Mesodermal cell (in vitro differentiated cells): ENCODE measurements at regions not wholly inside any gene's neighbourhood (a gene's known extent, or its start where the extent isn't known, plus 50 kb on each side); places are given as distances from the start of the nearest gene placed in this dataset.

Experiments
- H3K27ac ChIP-seq: 2 replicates; pipeline ENCODE4 v1.7.0; 2013; ENCODE audit warnings: mild to moderate bottlenecking, low read depth, low read length, moderate library complexity; ENCODE audit not compliant: severe bottlenecking
- H3K36me3 ChIP-seq: 2 replicates; pipeline ENCODE4 v1.7.1; 2013; ENCODE audit warnings: mild to moderate bottlenecking, low read length, moderate library complexity; ENCODE audit not compliant: control insufficient read depth, insufficient read depth
- H3K4me1 ChIP-seq: one replicate; pipeline ENCODE4 v1.7.1; 2013; ENCODE audit warnings: mild to moderate bottlenecking, low read length; ENCODE audit not compliant: insufficient read depth, control insufficient read depth, poor library complexity, severe bottlenecking
- H3K4me3 ChIP-seq: 2 replicates; pipeline ENCODE4 v1.7.0; 2013; ENCODE audit warnings: low read length, control low read depth, mild to moderate bottlenecking; ENCODE audit not compliant: insufficient read depth, poor library complexity, severe bottlenecking; ENCODE audit errors: extremely low read depth
- H3K9me3 ChIP-seq: 2 replicates; pipeline ENCODE4 v1.7.1; 2013; ENCODE audit warnings: mild to moderate bottlenecking, low read length, moderate library complexity; ENCODE audit not compliant: control insufficient read depth
- WGBS, 2 experiments: methylation state at CpG; one replicate each; pipeline ENCODE4 v1.1.5; 2013; ENCODE audit warnings: missing lambda C conversion rate in 2 of 2; ENCODE audit not compliant: insufficient coverage in 2 of 2; 5-methylcytosine and 5-hydroxymethylcytosine counted together

- H3K36me3 ChIP-seq: no peaks in the 10 kb centered on the region
- no peaks in the 10 kb centered on the region for H3K9me3 ChIP-seq
- H3K4me3 ChIP-seq: no peak overlapping the region
- no peaks in the 10 kb centered on the region for H3K4me1 ChIP-seq
- no peak overlapping the region for H3K27ac ChIP-seq
Observed at GRCh38 chr1:198970916-198971315, 332.1 kb downstream of the PTPRC start.

- Histone ChIP-seq H3K4me1 (no peaks in the 10 kb centered on the region), H3K27ac (no peak overlapping the region), H3K4me3 (no peak overlapping the region), H3K36me3 (no peaks in the 10 kb centered on the region), H3K9me3 (no peaks in the 10 kb centered on the region)
- WGBS, 2 experiments: no CpG with 5 or more reads among the region's 1 CpG
Observed at GRCh38 chr1:198977909-198978308, 339.1 kb downstream of the PTPRC start.

- Histone ChIP-seq H3K36me3 (no peaks in the 10 kb centered on the region), H3K9me3 (no peaks in the 10 kb centered on the region), H3K4me3 (no peak overlapping the region), H3K4me1 (no peaks in the 10 kb centered on the region), H3K27ac (no peak overlapping the region)
- no CpG with 5 or more reads among the region's 1 CpG for WGBS, 2 experiments
Observed at GRCh38 chr1:198978523-198978922, 339.7 kb downstream of the PTPRC start.

- H3K36me3 ChIP-seq: no peaks in the 10 kb centered on the region
- H3K4me3 ChIP-seq: no peak overlapping the region
- H3K9me3 ChIP-seq: no peaks in the 10 kb centered on the region
- H3K4me1 ChIP-seq: no peaks in the 10 kb centered on the region
- no peak overlapping the region for H3K27ac ChIP-seq
- WGBS, 2 experiments: 100% methylated on average over 1 of the region's 2 CpGs; no CpG with 5 or more reads in 1 of the 2 experiments
Observed at GRCh38 chr1:198986036-198986435, 347.2 kb downstream of the PTPRC start.

GRCh38 chr1:198986442-198986841 lies 347.6 kb downstream of the PTPRC start:
- Histone ChIP-seq H3K27ac (no peak overlapping the region), H3K9me3 (no peaks in the 10 kb centered on the region), H3K4me3 (no peak overlapping the region), H3K4me1 (no peaks in the 10 kb centered on the region), H3K36me3 (no peaks in the 10 kb centered on the region)
- WGBS, 2 experiments: 90 to 91% methylated on average over 1 of the region's 1 CpG

- Histone ChIP-seq H3K36me3 (no peaks in the 10 kb centered on the region), H3K27ac (no peak overlapping the region), H3K4me3 (no peak overlapping the region), H3K9me3 (no peaks in the 10 kb centered on the region), H3K4me1 (no peaks in the 10 kb centered on the region)
Observed at GRCh38 chr1:199002661-199003060, 363.8 kb downstream of the PTPRC start.

- no peak overlapping the region for H3K27ac ChIP-seq
- H3K4me3 ChIP-seq: no peak overlapping the region
- no peaks in the 10 kb centered on the region for H3K36me3 ChIP-seq
- no peaks in the 10 kb centered on the region for H3K9me3 ChIP-seq
- peaks cover 5% of the 10 kb centered on the region for H3K4me1 ChIP-seq
- 100% methylated on average over 1 to 2 of the region's 2 CpGs for WGBS, 2 experiments
Observed at GRCh38 chr1:199007423-199007822, 368.6 kb downstream of the PTPRC start.

GRCh38 chr1:199009447-199009846 lies 370.6 kb downstream of the PTPRC start:
- H3K4me1 ChIP-seq: peaks cover 5% of the 10 kb centered on the region
- H3K27ac ChIP-seq: no peak overlapping the region
- H3K9me3 ChIP-seq: no peaks in the 10 kb centered on the region
- H3K36me3 ChIP-seq: no peaks in the 10 kb centered on the region
- no peak overlapping the region for H3K4me3 ChIP-seq
- WGBS, 2 experiments: 93% methylated on average over 2 of the region's 5 CpGs; no CpG with 5 or more reads in 1 of the 2 experiments

GRCh38 chr1:199010492-199010891 lies 371.7 kb downstream of the PTPRC start:
- Histone ChIP-seq H3K9me3 (no peaks in the 10 kb centered on the region), H3K4me3 (no peak overlapping the region), H3K36me3 (no peaks in the 10 kb centered on the region), H3K27ac (no peak overlapping the region), H3K4me1 (peaks cover 5% of the 10 kb centered on the region)
- 90 to 96% methylated on average over 3 of the region's 4 CpGs for WGBS, 2 experiments

- H3K9me3 ChIP-seq: no peaks in the 10 kb centered on the region
- H3K4me1 ChIP-seq: peaks cover 5% of the 10 kb centered on the region
- H3K27ac ChIP-seq: no peak overlapping the region
- H3K36me3 ChIP-seq: no peaks in the 10 kb centered on the region
- 60 to 86% methylated on average over 1 of the region's 2 CpGs for WGBS, 2 experiments
- H3K4me3 ChIP-seq: no peak overlapping the region
Observed at GRCh38 chr1:199010933-199011332, 372.1 kb downstream of the PTPRC start.

- 89% methylated on average over 1 of the region's 2 CpGs; no CpG with 5 or more reads in 1 of the 2 experiments for WGBS, 2 experiments
- no peaks in the 10 kb centered on the region for H3K9me3 ChIP-seq
- H3K27ac ChIP-seq: no peak overlapping the region
- no peaks in the 10 kb centered on the region for H3K4me1 ChIP-seq
- no peak overlapping the region for H3K4me3 ChIP-seq
- H3K36me3 ChIP-seq: no peaks in the 10 kb centered on the region
Observed at GRCh38 chr1:199015799-199016198, 377.0 kb downstream of the PTPRC start.
